HL-60 (cell line): ENCODE measurements at regions not wholly inside any gene's neighbourhood (a gene's known extent, or its start where the extent isn't known, plus 50 kb on each side); places are given as distances from the start of the nearest gene placed in this dataset.
A peak's percentile ranks its signal among the peaks of the same experiment; 100 is the strongest.

Experiments
- DNase-seq, 2 experiments: peaks; one replicate each; pipeline ENCODE4 v3.0.0-alpha.2; 2010 to 2020; ENCODE audit warnings: low read depth in 1 of 2, low spot score in 1 of 2
- H3K27ac ChIP-seq: fragments of 250-450 bp; sonication (Bioruptor Pico); replicated peaks from 2 replicates; pipeline ENCODE4 v1.5.1; 2020; ENCODE audit warnings: mild to moderate bottlenecking, moderate library complexity
- H3K27me3 ChIP-seq: fragments of 250-450 bp; sonication (Bioruptor Pico); 2 replicates; pipeline ENCODE4 v1.5.1; 2021; ENCODE audit warnings: mild to moderate bottlenecking, moderate library complexity; ENCODE audit not compliant: insufficient read depth, poor library complexity, severe bottlenecking
- H3K4me3 ChIP-seq: replicated peaks from 2 replicates; pipeline ENCODE4 v1.5.1; 2011; ENCODE audit warnings: mild to moderate bottlenecking, control low read depth, low read length; ENCODE audit not compliant: insufficient read depth
- GABPA ChIP-seq: IDR thresholded peaks from 2 replicates; pipeline ENCODE4 v1.6.1; 2012; ENCODE audit warnings: low read depth
- POLR2AphosphoS5 ChIP-seq: IDR thresholded peaks from 2 replicates; pipeline ENCODE4 v1.6.1; 2012; ENCODE audit warnings: low read depth
- REST ChIP-seq: IDR thresholded peaks from 2 replicates; pipeline ENCODE4 v1.6.1; 2012; ENCODE audit warnings: low read depth; ENCODE audit not compliant: insufficient replicate concordance
- SPI1 ChIP-seq: IDR thresholded peaks from 2 replicates; pipeline ENCODE4 v1.6.1; 2012; ENCODE audit warnings: low read depth, mild to moderate bottlenecking, borderline replicate concordance
- TF ChIP-seq, protein P1 (sequence below): IDR thresholded peaks from one replicate; pipeline ENCODE4 v1.5.1; 2011; ENCODE audit warnings: low read length, control low read depth, inconsistent platforms; ENCODE audit not compliant: insufficient read depth

DNA sequence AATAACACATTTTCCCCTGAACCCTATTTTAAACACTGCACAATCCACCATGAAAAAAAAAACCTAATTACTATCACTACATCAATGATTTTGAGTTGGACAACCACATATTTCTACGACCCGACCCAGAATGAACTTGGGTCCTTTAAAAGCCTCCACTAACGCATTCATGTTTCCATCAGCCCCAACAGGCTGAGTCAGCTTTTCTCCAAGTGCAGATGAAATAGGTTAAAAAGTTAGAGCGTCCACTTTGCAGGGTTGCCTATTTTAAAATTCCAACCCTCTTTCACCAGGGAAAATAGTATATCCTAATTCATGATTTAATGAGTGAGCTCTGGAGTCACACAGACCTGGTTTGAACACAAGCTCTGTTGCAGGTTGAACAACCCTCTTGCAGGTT is 501.0 kb upstream of the SORCS1 start:
- Histone ChIP-seq H3K4me3 (no peak overlapping the region), H3K27ac (no peak overlapping the region), H3K27me3 (no peaks in the 10 kb centered on the region)
- TF ChIP-seq GABPA (no peak), POLR2AphosphoS5 (no peak)
- no peak for DNase-seq

GRCh38 chr10:107657851-107658250 is 493.3 kb upstream of the SORCS1 start:
- TF ChIP-seq REST (no peak), GABPA (no peak), POLR2AphosphoS5 (no peak), SPI1 (no peak)
- TF ChIP-seq, protein P1, sequence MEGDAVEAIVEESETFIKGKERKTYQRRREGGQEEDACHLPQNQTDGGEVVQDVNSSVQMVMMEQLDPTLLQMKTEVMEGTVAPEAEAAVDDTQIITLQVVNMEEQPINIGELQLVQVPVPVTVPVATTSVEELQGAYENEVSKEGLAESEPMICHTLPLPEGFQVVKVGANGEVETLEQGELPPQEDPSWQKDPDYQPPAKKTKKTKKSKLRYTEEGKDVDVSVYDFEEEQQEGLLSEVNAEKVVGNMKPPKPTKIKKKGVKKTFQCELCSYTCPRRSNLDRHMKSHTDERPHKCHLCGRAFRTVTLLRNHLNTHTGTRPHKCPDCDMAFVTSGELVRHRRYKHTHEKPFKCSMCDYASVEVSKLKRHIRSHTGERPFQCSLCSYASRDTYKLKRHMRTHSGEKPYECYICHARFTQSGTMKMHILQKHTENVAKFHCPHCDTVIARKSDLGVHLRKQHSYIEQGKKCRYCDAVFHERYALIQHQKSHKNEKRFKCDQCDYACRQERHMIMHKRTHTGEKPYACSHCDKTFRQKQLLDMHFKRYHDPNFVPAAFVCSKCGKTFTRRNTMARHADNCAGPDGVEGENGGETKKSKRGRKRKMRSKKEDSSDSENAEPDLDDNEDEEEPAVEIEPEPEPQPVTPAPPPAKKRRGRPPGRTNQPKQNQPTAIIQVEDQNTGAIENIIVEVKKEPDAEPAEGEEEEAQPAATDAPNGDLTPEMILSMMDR: no peak
- Histone ChIP-seq H3K27me3 (no peaks in the 10 kb centered on the region), H3K27ac (no peak overlapping the region), H3K4me3 (no peak overlapping the region)
- no peak for DNase-seq

GRCh38 chr10:107656932-107657331 is 492.4 kb upstream of the SORCS1 start:
- Histone ChIP-seq H3K27me3 (no peaks in the 10 kb centered on the region), H3K4me3 (no peak overlapping the region), H3K27ac (no peak overlapping the region)
- DNase-seq: no peak
- TF ChIP-seq, protein P1: no peak
- TF ChIP-seq POLR2AphosphoS5 (no peak), SPI1 (no peak)

GRCh38 chr10:107653832-107654287 is 489.4 kb upstream of the SORCS1 start:
- no peaks in the 10 kb centered on the region for H3K27me3 ChIP-seq
- peak overlapping the region; percentile 58 for H3K27ac ChIP-seq
- TF ChIP-seq GABPA: no peak
- TF ChIP-seq, protein P1: no peak
- no peak for TF ChIP-seq POLR2AphosphoS5
- no peak for TF ChIP-seq SPI1
- no peak for TF ChIP-seq REST
- H3K4me3 ChIP-seq: peak overlapping the region; percentile 3; the same call in 1 of the 2 replicates
- DNase-seq: peak; percentile 8 to 31
